ENCODE measurements at regions not wholly inside any gene's neighbourhood (a gene's known extent, or its start where the extent isn't known, plus 50 kb on each side); places are given as distances from the start of the nearest gene placed in this dataset.

DNA sequence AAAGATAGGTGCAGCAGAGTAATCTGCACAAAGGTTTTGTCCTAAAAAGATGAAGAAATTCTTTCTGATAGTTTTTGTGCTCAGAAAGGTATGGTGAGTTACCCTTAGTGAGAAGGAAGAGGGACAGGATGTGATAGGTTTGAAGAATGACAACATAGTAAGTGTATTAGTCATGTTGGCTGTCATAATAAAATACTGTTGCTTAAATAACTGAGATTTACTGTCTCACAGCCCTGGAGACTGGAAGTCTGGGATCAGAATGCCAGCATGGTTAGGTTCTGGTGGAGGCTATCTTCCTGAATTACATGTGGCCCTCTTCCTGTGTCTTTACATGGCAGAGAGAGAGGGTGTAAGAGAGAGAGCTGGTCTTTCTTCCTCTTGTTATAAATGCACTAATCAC lies 965.2 kb downstream of the TTLL7 start:
- TF ChIP-seq, protein P1, sequence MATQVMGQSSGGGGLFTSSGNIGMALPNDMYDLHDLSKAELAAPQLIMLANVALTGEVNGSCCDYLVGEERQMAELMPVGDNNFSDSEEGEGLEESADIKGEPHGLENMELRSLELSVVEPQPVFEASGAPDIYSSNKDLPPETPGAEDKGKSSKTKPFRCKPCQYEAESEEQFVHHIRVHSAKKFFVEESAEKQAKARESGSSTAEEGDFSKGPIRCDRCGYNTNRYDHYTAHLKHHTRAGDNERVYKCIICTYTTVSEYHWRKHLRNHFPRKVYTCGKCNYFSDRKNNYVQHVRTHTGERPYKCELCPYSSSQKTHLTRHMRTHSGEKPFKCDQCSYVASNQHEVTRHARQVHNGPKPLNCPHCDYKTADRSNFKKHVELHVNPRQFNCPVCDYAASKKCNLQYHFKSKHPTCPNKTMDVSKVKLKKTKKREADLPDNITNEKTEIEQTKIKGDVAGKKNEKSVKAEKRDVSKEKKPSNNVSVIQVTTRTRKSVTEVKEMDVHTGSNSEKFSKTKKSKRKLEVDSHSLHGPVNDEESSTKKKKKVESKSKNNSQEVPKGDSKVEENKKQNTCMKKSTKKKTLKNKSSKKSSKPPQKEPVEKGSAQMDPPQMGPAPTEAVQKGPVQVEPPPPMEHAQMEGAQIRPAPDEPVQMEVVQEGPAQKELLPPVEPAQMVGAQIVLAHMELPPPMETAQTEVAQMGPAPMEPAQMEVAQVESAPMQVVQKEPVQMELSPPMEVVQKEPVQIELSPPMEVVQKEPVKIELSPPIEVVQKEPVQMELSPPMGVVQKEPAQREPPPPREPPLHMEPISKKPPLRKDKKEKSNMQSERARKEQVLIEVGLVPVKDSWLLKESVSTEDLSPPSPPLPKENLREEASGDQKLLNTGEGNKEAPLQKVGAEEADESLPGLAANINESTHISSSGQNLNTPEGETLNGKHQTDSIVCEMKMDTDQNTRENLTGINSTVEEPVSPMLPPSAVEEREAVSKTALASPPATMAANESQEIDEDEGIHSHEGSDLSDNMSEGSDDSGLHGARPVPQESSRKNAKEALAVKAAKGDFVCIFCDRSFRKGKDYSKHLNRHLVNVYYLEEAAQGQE (IDR thresholded peaks at IDR 0.05; ENCODE audit: low read depth) = no peak
- no peak for TF ChIP-seq RAD21 (IDR thresholded peaks at IDR 0.05; ENCODE audit: low read depth)
- TF ChIP-seq CEBPB (IDR thresholded peaks at IDR 0.05) = no peak
- TF ChIP-seq ZBTB7A (IDR thresholded peaks at IDR 0.05; ENCODE audit: low read depth) = no peak
- no peak for TF ChIP-seq NFIC (IDR thresholded peaks at IDR 0.05)
- TF ChIP-seq CREB1 (IDR thresholded peaks at IDR 0.05; ENCODE audit: low read depth) = no peak
- no peak for TF ChIP-seq YY1 (IDR thresholded peaks at IDR 0.05; ENCODE audit: low read depth)
- no peak for TF ChIP-seq EGR1 (IDR thresholded peaks at IDR 0.05)
- TF ChIP-seq TAF1 (IDR thresholded peaks at IDR 0.05; ENCODE audit: low read depth) = no peak

All from Ishikawa (cell line).